Islet of Langerhans (tissue), 1 donor: ENCODE measurements at regions not wholly inside any gene's neighbourhood (a gene's known extent, or its start where the extent isn't known, plus 50 kb on each side); places are given as distances from the start of the nearest gene placed in this dataset.

Source experiments
- FAIRE-seq: peaks from one replicate; lab custom pipeline; 2011; peaks lifted over from hg19 to GRCh38; lab: Jason Lieb, UNC

DNA sequence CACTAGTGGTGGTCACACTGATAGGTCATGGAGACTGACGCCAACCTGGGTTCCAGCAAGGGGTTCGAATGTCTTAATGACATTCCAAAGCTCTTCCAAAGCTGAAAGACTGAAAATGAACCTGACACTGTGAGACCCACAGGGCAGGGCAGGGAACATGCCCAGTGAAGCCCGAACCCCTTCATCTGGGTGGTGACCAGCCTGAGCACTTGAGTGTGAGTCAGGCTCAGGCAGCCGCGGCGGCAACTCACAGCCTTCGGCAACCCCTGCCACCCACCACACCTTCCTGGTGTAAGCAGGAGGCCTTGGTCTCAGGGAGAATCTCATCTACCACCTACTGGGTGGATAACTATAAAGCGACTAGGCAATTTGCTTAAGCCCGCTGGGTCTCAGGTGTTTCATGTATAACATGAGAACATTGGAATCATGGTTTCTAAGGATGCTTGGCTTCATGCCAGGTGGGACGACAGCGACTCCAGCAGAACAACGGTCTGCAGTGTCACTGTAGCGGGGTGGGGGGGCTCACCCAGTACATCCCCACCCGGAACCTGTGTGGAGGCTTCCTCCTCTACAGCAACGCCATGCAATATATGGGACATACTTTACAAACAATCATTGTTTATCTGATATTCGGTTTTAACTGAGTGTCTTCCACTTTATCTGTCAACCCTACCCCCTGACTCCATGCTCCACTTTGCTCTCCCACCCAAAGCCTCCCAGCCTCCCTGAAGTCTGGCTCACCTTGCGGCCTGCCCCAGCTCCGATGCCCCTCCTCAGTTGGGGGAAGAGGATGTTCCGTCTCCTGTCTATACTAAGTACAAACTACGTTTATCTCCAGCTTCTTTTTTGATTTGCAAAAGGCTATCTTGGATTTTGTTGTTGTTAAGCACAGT lies 125.0 kb upstream of the MEF2A start:
- FAIRE-seq = no peak

DNA sequence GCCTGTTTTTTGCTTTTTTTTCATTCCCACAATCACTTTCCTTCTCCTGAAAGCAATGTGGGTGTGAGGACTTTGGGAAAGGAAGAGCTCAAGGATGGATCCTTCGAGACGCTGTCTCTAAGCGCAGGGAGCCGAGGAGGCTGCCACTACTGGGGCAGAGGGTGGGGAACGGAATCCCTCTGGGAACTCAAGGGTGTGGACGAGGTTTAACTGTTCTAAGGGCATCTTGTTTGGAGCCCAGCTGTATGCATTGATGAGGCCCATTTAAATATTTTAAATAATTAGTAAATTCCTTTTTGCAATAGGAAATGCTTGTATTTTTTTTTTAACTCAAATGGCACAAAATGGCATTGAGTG lies 124.4 kb upstream of the MEF2A start:
- FAIRE-seq = no peak

DNA sequence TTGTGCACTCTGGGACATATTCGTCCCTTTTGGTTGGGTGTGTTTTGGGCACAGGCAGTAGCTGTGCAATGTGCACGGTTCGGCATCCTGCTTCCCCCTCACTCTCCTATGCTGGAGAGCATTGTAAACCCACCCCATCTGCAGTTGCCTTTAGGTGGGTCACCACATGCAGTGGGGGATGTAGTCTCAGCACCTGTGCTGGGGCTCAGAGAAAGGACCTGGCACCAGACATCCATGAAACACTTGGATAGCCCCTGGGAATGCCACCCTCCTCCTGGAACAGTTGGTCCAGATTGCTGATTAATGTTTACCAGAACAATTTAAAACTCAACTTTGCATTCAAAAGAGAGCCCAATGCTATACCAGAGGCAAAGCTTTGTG lies 123.9 kb upstream of the MEF2A start:
- no peak for FAIRE-seq

DNA sequence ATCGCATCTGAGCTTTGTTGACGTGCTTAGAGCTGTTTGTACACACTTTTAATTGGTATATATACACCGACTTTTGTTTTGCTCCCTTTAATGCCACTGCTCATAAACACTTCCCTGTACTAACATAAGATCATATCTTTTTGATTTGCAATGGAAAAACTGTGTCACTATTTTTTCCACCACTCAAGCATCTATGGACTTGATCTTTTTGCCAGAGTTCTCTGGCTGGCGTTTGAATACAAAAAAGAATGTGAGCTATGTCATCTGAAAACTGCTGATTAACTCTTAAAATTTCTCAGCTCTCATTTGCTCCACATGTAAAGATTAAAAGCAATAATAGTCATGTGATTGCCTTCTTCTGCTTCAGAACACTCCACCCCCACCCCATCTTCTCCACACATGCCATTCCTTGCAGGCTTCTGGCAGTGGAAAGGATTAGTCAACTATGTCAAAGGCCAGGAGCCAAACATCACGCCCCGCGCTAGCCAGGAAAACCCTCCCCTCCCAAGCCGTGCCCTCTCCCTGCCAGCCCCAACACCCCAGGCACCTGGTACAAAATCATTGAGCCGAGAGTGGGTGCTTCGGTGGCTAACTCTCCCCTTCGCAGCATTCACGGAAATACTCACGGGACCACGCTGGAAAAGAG lies 123.4 kb upstream of the MEF2A start:
- no peak for FAIRE-seq

DNA sequence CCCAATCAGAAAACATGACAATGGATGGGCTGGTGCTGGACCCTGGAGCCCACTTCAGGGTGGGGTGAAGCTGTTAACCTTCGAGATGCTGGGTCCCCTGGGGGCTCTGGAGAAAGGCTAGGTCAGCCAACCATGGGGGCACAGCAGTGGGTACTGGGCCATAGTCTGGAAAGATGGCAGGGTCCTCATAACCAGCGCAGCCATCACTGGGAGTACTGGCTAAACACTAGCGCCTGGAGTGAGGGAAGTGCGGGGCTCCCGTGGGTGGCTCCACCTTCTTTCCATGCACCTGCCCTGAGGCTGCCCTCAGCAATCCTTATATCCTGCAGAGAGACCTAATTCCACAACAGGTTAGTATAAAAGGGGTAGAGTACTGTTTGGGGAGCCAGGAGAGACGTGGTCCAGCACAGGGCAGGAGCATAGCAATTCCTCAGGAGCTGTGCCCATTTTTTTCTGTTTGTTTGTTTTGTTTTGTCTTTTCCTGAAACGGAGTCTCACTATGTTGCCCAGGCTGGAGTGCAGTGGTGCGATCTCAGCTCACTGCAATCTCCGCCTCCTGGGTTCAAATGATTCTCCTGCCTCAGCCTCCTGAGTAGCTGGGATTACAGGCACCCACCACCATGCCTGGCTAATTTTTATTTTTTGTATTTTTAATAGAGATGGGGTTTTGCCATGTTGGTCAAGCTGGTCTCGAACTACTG lies 122.6 kb upstream of the MEF2A start:
- FAIRE-seq = no peak

DNA sequence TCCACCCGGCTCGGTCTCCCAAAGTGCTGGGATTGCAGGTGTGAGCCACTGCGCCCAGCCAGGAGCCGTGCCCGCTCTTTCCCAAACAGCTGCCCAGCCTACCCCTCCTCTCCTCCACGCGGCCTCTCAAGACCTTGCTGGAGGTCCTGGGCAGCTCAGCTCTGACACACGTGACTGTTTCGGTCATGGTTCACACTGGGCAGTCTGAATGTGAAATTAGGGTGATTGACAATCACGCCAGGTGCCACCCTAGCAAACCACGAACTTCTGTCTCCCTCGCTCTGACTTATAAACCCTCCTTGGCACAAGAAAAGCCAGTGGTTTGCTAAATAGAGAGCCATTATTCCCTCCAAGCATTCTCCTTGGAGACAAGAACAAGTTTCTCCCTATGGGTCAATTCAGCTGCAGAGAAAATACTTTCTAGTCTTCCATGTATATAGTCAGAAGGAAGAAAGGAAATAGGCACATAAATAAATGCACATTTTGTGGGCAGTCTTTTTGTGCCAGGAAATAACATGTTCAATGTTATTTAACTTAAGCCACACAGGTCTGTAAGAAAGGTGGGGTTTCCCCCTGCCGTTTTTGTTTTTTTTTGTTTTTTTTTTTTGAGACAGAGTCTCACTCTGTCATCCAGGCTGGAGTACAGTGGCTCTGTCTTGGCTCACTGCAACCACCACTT lies 121.9 kb upstream of the MEF2A start:
- no peak for FAIRE-seq

DNA sequence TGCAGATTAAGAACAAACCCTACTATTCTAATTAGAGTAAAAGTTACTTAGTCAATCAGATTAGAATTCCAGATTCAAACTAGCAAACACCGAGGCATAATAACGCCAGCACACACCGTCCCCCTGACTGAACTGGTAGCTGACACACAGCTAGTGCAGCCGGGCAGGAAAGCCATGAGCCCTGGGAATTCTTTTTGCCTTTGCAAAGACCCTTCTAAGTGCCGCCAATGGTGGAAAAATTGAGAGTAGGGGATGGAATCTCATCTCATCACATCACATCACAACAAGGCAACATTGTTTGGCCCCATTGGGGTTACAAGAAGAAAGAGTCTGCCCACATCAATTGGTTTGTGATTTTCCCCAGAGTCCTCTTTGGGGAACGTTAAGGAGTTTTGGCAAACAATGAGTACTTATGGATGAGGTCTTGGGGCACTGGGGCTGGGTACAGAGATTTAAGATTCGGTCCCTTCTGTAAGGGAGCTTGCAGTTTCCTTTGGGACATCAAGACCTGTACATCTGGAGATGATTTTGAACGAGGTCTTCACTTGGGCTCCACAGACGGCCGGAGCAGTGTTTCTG lies 120.4 kb upstream of the MEF2A start:
- FAIRE-seq = no peak

DNA sequence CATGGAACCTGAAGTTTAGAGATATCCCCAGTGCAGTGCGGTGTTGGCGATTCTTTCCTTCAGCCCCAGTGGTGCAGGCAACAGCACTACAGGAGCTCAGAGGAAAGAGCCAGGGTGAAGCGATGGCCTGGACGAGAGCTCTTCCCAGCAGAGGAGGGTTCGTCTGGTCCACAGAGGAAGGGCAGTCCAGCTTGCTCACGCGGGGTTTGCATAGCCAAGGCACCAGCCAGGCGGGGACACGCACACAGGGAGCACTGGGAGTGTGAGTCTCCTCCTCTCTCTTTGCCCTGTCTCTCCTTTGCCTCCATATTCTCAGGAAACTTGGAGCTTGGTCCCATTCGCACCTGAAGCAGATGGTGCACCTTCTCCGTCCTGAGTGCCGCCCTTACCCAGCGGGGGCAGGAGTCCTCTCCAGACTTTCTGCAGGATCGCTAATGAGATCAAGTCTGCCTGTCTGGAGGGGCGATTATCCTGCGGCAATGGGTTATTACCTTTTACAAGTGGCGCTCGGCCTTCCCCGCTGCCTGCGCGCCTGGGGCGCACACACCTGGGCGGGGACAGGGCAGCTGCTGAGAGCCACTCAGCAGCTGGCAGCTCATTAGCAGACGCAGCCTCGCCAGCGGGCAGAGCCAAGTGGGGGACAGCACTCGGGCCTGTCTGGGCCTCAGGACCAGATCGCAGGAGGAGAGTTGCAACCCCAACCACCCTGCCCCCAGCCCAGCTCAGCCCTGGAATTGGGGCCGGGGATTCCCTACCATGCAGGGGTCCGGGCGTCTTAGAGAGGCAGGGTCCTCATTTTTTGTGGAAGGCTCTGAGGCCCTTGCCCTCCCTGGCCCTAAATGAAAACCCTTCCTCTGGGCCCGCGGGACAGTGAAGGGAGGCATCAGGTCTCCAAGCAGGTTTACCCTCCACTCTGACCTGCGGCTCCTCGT lies 119.0 kb upstream of the MEF2A start:
- no peak for FAIRE-seq

DNA sequence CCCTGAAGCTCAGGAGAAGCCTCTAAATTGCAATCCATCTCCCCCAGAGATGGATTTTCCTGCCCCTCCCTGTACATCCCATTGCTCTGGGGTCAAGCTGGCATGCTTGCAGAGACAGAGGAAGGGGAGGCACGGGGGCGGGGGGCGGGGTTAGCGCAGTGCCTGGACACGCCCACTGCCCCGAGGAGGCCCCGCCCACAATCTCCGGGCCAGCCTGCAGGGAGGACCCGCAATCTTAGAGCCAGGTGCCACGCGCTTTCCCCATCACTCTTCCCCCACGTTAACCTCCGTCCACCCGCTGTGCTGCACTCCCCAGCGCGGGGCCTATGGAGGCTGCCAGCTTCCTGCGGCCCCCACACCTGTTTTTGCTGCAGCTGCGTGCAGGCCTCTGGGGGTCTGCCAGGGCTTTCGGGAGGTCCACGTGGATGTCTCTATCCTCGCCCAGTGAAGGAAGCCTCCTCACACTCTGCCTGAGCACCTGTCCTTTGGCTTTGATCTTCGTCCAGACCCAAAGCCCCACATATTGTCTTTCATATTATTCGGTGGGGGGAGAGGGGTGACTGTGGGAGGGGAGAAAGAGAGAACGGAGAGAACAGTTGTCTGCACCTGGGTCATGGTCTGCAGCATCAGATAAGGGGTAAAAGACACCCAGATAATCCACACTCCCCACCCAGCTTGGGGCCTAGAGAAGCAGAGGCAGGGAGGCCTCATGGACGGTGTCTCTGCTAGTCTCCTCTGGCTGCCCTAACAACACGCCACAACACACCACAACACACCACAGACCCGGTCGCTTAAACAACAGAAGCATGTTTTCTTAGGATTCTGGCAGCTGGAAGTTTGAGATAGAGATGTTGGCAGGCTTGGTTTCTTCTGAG lies 118.0 kb upstream of the MEF2A start:
- no peak for FAIRE-seq

DNA sequence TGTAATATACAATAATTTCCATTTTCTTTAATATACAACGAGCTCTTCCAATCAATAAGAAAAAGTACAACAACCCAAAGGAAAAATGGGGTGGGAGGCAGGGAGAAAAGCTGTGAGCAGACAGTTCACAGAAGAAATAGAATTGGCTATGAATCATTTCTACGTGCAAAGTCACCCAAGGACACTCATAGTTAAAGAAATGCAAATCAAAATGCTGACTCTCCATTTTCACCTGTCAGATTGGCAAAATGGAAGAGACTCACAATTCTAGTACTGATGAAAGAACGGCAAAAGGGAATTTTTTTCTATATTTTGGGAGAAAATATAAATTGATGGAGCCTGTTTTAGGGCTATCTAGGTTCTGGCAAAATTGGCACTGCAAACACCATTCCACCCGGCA lies 116.3 kb upstream of the MEF2A start:
- no peak for FAIRE-seq

DNA sequence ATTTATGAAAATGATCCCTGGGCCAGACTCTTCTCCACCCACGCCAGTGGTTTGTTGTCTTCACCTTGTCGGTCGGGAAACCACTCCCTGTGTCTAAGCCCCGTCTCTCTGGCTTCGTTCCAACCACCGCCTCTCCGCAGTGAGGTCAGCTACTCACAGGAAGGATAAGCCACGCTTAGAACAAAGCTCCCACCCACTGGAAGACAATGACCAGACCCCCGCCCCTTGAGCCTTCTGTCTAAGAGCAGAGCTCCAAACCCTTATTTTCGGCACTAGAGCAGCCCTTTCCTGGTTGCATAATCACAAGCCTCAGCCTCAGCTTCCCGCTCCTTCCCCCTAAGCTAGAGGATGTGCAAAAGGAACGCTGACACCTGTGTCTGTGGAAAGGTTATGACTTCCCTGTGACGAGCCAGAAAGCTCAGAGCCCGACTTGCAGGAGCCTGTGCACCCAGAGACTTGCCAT lies 114.9 kb upstream of the MEF2A start:
- FAIRE-seq = no peak

DNA sequence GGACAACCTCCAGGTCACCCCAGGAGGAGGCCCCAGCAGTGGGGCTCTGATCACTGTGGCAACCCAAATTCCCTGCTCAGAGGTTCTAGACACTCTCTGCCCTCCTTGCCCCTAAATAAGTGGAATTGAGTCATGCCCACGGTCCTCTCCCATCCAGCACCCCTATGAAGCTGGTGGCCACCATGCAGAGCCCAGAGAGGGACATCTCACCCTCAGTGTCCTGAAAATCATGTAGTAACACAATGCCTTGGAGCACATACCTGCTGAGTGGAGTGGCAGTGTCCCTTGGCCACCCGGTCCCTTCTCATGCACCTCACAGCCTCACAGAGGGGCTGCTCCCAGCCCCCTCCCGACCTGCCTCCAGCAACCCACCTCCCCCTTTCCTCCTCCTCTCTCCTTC lies 114.3 kb upstream of the MEF2A start:
- FAIRE-seq = no peak

DNA sequence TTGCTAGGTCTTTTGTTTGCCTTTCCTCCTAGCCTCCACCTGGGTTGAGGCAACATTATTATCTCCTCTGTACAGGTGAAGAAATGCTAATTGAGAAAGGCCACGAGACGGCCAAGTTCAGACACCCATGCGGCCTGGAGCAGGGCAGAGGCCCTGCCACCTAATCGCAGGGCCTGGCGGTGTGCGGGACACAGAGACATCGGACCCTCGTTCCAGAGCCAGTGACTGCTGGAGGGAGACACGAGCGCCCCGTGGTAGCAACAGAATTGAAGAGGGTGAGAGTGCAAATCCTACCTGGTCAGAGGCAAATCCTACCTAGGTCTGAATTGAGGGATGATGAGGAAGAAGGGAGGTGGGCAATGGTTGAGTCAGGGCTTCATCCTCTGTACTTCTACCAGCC lies 113.8 kb upstream of the MEF2A start:
- FAIRE-seq = no peak

DNA sequence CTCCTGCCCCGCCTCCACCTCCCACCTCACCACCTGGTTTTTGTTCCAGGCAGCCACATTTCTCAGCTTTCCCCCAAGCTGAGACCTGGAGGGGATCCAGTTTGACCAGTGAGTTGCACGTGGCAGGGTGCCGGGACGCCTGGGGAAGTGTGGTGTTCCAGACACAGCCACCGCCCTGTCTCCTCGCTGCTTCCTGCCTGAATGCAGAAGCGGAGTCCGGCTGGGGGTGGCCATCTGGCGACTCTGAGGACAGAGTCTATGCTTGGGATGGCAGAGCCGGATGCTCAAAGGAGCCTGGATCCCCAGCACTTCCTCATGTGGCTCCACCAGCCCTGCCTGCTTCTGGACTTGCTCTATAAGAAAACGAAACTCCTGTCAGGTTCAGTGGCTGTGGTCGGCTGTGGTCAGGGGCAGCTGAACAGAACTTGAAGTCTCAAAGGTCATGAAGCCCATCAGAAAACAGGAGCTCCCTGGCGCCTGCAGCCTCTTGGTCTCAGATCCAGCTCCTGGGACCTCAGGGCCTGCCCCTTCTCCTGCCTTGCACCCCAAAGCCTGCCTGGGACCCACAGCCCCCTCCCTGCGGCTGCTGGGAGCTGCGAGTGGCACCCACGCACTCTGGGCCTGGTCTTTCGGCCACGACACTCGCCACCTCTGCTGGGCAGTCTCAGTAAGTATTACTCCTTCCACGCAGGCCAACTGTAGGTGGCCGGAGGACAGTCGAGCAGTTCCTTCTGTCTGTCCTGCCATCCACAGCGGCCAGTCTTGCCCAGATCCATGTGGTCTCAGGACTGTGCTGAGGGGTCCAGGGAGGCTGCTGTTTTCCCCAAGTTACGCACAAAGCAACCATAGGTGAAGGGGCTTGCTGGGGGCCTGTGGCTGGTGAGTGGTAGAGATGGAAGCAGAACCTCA lies 112.8 kb upstream of the MEF2A start:
- FAIRE-seq = no peak

DNA sequence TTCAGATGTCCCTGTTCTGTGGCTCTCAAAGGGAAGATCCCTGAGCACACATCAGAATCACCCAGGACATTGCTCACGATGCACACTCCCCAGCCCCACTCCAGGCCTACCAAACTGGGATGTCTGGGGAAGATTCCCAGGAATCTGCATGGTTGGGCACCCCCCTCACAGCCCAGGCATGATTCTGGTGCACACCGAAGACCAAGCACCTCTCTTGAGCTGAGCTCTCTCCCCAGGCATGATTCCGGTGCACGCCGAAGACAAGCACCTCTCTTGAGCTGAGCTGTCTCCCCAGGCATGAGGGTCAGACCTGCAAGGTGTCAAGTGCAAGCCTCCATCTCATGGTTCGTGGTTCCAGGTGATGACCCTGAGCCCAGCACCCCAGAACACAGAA lies 112.2 kb upstream of the MEF2A start:
- no peak for FAIRE-seq

DNA sequence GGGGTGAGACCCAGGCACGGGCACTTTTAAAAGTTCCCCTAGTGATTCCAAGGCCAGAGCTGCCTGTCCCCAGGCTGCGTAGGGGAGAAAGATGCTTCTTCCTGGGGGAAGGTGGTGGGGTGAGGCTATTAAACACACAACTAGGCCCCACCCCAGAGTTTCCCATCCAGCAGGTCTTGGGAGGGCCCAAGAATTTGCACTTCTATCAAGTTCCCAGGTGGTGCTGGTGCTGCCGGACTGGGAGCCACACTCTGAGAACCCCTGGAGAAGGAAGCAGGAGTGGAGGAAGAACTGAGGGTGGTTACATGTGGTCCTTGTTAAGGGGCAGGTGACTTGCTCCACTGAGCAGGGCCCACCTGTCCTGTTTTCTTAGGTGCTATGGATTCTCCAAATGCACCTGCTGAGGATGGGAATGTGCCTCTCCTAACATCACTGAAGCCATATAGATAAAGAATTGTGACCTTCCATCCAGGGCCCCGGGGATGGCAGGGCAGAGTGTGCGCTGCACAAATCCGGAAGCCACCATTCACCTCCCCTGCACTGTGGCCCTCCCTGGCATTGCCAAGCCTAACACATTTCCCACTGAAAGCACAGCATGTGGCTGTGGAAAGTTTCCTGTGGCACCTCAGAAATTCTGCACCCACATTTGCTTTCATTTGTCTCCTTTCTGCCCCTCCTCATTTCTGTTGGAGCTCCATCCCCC lies 111.5 kb upstream of the MEF2A start:
- FAIRE-seq = no peak

DNA sequence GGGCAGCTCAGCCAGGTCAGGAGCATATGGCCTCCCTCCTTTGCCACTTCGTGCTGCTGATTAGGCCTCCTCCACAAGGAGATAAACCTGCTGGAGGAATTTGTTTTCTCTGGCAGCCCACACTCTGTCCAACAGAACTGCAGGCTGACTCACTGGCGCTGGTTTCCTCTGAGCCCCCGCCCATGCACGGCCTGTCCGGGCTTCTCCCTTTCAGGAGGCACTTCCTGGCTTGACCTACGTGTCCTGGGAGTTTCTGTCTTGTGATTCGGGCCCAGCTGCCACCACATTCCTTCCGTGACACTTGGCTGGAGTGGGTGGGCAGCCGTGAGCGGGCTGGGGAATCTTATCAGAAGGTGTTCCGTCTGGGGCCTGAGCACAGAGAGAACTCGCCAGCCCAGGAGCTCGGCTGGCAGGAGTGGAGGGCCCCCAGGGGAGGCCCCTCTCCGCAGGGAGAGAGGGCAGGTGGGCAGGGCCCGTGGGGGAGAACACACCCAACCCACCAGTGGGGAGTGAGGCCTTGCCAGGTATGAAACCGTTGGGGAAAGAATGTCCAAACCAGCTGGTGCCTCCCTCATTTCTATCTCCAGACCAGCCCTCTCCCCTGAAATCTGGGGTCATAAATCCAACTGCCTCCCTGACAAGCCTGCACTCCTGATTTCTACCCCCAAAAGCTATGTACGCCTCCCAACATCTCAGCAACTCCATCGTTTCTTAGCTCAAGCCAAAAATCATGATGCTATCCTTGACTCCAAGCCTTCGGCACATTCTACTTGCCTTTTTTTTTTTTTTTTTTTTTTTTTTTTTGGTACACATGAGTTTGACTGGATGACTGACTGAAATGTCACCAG lies 110.6 kb upstream of the MEF2A start:
- no peak for FAIRE-seq

DNA sequence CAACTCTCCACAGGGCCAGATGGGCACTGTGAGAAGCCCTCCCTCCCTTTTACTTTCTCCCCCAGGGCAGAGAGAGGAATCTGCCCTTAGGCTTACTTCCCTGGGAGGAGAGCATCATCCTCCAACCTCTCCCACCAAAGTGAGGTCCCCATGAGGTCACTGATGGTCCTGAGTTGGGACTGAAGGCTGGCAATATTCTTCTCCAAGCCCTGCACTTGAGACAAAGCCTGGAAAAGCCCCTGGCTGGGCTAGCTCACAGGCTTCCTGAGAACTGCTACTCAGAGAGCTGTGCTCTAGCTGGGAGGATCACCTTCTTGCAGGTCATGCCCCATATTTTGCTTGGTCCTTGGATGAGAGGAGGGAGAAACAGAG lies 110.0 kb upstream of the MEF2A start:
- no peak for FAIRE-seq
